Fibroblast of skin of left biceps (primary cell): ENCODE measurements at regions not wholly inside any gene's neighbourhood (a gene's known extent, or its start where the extent isn't known, plus 50 kb on each side); places are given as distances from the start of the nearest gene placed in this dataset.

Experiments
- DNase-seq, 2 experiments: peaks; one replicate each; pipeline ENCODE4 v3.0.0-alpha.2; 2013; ENCODE audit warnings: low read depth in 2 of 2

DNA sequence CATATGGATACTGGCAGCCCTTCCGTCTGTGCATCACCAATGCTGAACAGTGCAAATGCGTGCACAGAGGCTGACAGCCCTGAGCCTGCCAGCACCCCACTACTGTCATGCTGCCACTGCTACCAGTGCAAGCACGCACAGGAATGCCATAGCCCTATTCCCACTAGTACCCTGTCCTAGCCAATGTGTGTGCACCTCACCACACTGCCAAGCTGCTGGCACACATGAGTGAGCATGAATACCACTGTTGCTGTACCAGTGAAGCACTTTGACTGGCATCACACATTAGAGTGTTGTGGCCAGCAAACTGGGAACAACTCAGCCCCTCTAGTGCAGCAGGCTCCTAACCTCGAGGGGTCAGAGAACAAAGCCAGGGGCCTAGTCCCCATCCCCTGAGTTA lies 102.9 kb upstream of the PCDH10 start:
- no peak for DNase-seq

DNA sequence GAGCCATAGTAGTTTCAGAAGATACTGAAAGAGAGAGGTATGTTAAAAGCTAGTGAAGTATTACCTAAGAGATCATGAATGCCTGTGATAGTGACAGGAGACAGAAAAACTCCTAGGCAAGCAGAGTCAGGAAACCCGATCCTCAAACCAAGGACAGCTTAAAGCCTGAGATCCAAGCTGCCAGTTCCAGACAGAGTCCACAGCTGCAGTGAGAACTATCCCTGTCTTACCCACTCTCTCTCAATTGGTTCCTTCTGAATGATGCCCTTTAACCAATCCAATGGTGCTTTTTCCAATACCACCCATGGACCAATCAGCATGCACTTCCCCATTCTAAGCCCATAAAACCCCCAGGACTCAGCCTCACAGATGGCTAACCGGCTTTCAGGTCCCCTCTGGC lies 90.4 kb upstream of the PCDH10 start:
- no peak for DNase-seq

DNA sequence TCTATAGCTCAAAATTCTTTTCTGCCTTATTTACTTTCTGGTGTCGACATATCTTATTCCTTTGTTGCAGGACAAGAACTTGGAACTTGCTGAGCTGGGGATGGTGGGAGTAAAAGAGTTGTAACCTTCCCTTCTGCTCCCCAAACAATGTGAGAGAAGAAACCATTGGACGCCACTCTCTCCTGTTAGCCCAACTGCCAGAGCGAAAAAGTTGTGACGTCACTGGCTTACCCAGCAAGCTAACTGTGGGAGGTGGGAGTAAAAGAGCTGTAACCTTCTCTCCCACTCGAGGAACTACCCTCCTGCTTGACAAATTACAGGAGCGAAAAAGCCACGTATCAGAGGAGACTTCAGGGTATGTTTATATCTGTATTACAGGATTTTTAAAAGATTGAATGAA lies 90.0 kb upstream of the PCDH10 start:
- DNase-seq = no peak

DNA sequence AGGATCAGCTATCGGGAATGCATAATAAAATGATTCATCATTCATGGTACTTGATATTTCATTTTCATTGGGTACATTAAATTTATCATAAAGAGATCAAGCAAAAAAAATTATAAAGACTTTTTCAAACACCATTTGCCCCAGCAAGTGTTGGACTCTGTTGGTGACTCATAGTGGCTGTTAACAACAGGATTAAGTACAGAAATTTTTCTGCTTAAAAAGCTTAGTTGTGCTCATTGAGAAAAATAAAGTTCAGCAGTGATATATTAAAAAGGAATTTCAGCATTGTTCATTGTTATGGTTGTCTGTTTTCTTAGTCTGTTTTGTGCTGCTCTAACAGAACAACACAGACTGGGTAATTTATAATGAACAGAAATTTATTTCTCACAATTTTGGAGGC lies 86.2 kb upstream of the PCDH10 start:
- no peak for DNase-seq

DNA sequence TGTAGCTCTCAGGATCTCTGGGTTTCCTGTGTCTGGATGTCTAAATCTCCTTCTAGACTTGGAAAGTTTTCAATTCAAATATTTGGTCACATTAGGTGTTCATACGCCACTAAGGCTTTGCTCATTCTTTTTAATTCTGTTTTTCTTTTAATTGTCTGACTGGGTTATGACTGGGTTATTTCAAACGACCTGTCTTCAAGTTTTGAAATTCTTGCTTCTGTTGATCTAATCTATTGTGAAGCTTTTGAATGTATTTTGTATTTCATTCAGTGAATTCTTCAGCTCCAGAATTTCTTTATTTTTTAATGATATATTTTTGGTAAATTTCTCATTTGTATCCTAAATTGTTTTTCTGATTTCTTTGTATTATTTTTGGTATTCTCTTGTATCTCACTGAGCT lies 81.0 kb upstream of the PCDH10 start:
- DNase-seq = no peak

DNA sequence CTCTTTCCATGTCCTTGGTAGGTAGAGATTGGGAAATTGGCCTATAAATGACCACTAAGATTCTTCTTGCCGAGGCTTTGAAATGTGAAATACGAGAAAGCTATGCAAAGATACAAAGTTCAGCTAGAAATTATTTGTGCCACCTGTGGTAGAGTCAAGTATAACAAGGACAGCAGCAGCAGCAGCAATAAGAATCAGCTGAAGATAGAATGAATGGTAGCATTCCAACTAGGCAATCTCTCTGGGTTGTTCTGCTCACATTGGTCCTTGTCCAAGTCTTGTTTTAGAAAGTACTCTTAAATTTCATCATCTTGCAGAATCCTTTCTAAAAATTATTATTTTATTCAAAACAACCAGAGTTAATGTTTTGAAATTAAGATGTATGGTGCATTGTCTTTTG lies 67.8 kb upstream of the PCDH10 start:
- DNase-seq = no peak

DNA sequence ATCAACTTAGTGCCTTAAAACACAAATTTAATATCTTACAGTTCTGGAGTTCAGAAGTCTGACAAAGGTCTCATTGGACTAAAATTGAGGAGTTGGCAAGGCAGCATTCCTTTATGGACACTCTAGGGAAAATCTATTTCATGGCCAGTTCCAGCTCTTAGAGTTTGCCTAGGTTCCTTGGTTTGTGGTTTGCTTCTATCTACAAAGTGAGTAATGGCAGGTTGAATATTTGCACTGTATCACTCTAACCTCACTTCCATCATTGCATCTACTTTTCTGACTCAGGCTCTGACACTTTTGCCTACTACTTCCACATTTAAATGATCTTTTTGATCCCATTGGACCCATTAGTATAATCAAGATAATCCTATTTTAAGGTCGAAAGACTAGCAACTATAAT lies 64.7 kb upstream of the PCDH10 start:
- DNase-seq = no peak

DNA sequence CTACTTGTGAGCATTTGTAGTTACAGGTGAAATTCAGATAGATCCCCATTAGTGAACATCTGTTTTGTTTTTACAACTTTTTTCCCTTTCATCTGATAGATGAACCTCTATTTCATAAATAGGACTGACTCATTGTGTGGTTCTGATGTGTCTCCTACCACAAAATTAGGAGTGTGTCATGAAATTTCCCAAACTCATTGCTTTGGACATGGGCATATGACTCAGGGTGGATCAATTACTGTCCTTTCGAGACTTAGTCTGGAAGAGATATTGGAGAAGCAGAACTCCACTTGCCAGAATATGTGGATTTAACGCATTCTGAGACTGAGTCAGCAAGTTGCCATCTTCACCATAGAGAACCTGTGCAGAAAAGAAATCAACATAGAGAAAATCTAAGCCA lies 53.5 kb upstream of the PCDH10 start:
- DNase-seq = no peak

DNA sequence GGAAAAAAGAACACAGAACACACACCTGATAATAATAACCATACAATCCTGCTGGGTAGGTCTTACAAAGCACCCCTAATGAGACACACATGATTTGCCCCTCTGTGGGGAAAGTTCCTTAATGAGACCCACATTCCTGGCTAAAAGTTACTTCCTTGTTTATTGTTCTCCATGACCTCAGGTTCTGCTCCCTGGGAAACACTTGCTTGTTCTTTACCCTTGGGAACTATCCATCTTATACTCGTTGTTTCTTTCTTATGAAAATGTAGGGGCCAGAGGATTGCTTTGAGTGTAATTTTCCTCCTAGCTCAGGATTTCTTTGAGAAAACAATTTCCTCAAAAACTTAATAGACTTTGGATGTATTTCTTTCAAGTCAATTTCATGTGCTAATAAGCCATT lies 52.1 kb upstream of the PCDH10 start:
- no peak for DNase-seq
